ENCODE measurements at regions not wholly inside any gene's neighbourhood (a gene's known extent, or its start where the extent isn't known, plus 50 kb on each side); places are given as distances from the start of the nearest gene placed in this dataset.
"Not testable (repeated sequence)": the region's sequence is repeated elsewhere in the genome, so short reads cannot be mapped to it uniquely, and the experiment has no call there.

DNA sequence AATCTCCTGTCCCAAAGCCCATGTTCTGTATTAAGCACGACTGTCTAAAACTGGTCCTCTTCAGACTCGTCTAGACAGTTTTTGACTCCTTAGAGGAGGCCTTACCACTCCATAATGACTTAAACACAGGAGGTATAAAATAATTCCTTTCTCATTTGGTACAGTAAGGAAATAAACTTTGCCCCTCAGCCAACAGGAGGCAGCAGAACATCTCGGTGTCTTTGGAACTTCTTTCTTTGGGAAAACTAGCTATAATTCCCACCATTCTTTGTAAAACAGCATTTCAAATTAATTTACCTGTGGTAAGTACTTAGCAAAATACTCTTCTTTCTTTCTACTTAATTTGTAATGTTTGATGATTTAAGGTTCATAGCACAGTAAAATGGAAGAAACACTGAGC lies 292.7 kb upstream of the G2E3 start:
- DNase-seq (ENCODE audit: low read depth): no peak

DNA sequence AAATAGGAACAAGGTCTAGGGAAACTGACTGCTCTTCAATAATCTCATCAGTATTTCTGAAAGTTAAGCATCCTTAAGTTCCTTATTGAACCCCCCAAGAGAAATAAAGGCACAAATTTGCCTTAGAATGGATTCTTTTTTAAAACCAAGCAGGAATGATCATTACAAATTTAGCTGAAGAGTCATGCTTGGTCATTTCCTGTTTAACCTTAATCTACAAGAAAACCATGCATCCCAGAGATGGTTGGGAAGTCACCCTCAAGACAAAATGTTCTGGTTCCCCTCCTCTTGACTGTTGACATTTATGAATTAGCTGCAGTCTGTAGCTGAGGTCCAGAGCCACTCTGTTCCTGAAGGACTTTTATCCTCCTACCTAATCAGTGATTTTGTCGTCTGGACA lies 291.8 kb upstream of the G2E3 start:
- DNase-seq (ENCODE audit: low read depth): no peak

- peak; percentile 75 for DNase-seq (ENCODE audit: low read depth)
These were observed 288.5 kb upstream of the G2E3 start for GRCh38 chr14:30270200-30271161.

- DNase-seq (ENCODE audit: low read depth): no peak
These were observed 287.1 kb upstream of the G2E3 start for GRCh38 chr14:30271811-30272323.

- no peak for DNase-seq (ENCODE audit: low read depth)
These were observed 285.8 kb upstream of the G2E3 start for GRCh38 chr14:30272848-30273832.

- DNase-seq (ENCODE audit: low read depth): no peak
These were observed 283.4 kb upstream of the G2E3 start for GRCh38 chr14:30275604-30276003.

GRCh38 chr14:30277268-30277667 lies 281.7 kb upstream of the G2E3 start:
- DNase-seq (ENCODE audit: low read depth): no peak

DNA sequence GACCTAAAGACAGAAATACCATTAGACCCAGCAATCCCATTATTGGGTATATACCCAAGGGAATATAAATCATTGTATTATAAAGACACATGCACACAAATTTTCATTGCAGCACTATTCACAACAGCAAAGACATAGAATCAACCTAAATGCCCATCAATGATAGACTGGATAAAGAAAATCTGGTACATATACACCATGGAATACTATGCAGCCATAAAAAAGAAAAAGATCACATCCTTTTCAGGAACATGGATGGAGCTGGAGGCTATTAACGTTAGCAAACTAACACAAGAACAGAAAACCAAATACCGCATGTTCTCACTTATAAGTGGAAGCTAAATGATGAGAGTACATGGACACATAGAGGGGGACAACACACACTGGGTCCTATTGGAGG lies 280.1 kb upstream of the G2E3 start:
- not testable (repeated sequence) for DNase-seq (ENCODE audit: low read depth)

DNA sequence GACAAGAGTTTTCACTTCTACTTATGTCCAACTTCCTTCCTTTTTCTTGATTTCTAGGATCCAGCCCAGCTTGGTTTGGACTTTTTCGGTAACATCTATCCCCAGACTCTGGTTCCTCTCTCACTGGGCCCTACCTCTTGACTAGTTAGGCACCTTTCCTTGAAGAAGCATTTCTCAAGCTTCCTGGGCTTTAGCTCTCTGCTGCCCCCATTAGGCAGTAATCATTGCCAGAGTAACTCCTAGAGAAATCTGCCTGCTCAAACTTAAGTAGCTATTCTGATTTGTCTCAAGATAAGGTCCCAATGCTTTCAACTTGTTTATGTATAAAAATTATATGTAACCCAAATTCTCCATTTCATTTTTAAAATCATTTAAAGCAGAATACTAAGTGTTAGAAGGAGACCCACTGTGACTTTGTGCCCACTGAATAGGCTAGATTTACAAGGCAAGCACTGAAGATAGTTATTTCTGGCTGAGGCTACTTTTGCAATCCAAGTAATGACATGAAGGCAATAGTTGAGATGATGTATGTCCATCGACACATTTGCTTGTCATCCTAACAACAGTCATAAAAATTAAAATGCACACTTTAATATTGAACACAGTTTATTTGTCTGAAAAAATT lies 275.0 kb upstream of the G2E3 start:
- peak; percentile 32 for DNase-seq (ENCODE audit: low read depth)

DNA sequence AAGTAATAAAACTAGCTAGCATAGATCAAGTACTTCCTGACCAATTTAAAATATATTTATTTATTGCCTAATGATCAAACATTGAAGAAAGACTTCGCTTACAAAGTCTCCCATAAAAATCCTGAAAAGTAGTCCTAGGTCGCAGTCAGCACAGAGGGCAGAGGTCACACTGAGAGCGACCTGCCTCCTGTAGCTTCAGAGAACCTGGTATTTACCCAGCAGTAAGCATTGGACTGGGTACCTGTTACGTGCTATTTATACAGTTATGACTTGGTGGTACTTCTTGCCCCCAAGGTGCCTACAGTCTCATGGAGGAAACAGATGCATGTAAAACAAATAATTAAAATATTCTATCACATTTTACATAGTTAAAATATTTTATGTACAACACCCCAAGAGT lies 274.1 kb upstream of the G2E3 start:
- DNase-seq (ENCODE audit: low read depth): no peak

DNA sequence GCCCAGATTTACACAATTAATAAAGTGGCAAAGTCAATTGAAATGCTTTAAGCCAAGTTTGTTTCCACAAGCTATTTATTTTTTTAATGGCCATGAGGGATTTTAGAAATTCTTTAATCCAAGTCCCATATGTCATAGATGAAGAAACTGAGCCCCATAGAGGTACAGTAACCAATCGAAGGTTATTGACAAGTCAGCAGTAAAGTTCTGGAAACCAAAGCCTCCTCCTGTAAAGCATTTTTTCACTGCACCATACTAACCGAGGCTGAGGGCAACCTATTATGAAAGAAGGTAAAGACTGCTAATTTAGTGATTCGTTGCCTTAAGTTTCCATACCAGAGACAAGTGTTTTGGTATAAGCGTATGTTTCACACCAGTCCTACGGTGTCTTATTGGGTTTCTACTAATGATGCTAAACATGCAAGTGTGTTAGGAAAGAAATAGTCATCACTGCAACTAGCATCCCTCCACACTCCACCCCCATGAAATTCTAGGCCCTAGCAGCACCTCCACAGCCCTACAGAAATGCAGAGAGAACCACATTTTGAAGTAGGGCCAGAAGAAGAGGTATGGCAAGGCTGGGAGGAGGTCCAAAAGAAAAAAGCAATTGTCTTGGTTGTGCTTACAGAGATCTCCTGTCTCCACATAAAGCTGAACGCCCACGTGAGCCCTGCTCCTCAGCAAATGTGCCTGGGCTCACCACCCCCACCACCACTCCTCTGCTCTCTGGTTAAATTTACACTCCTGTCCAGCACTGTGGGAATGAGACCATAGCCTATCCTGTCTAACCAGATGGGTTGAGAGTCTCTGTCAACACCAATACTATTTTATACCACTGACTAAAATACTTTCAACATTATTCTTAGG lies 271.1 kb upstream of the G2E3 start:
- no peak for DNase-seq (ENCODE audit: low read depth)

- no peak for DNase-seq (ENCODE audit: low read depth)
These were observed 269.0 kb upstream of the G2E3 start for GRCh38 chr14:30290001-30290400.

GRCh38 chr14:30291216-30291615 lies 267.7 kb upstream of the G2E3 start:
- peak; percentile 72 for DNase-seq (ENCODE audit: low read depth)

DNA sequence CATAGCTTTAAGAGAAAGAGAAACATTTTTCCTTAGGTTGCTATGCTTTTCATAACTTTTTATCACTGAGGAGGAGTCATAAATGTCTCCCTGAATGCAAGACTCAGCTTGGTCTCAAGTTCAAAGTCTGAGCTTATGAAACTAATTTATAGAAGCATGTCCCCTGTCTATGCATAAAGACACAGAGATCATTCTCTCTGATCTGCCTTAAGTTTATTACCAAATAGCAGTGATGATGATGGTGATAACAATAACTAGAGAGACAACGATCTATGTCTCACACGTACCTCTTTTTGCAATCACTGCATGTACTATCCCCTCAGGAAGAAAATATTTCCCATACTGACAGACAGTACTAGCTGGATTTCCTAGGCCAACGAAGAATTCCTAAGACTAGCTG lies 266.4 kb upstream of the G2E3 start:
- DNase-seq (ENCODE audit: low read depth): no peak

DNA sequence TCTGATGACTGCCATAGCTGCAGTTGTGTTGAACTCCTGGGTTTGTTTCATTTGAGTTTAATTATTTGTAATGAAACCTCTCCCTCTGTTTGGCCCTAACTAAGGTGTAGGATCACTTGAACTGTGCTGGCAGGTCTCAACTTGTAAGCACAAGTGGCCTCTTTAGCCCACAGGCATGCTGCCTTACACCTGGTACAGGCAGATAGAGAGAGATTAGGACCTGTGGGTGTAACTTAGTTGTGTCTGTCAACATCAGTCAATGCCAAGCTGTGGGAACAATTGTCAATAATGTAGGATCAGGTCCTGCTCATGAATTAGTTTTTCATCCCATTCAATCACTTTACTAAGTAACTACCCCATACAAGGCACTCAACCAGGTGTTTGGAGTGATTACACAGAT lies 263.0 kb upstream of the G2E3 start:
- no peak for DNase-seq (ENCODE audit: low read depth)

DNA sequence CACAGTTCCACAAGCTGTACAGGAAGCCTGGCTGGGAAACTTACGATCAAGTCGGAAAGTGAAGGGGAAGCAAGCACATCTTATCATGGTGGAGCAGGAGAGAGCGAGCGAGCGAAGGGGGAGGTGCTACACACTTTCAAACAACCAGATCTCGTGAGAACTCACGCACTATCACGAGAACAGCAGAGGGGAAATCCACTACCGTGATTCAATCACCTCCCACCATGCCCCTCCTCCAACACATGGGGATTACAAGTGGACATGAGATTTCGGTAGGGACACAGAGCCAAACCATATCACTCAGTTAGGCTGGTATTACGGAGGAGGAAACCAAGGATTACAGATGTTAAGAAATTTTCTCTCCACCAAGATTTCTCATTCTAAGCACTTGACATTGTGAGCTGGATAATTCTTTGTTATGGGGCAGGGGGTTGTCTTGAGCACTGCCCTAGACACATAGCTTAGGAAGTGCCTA lies 262.0 kb upstream of the G2E3 start:
- DNase-seq (ENCODE audit: low read depth): no peak

GRCh38 chr14:30297876-30298795 lies 260.8 kb upstream of the G2E3 start:
- no peak for DNase-seq (ENCODE audit: low read depth)

GRCh38 chr14:30299915-30300314 lies 259.0 kb upstream of the G2E3 start:
- DNase-seq (ENCODE audit: low read depth): no peak

- no peak for DNase-seq (ENCODE audit: low read depth)
These were observed 255.6 kb upstream of the G2E3 start for GRCh38 chr14:30303350-30303749.

DNA sequence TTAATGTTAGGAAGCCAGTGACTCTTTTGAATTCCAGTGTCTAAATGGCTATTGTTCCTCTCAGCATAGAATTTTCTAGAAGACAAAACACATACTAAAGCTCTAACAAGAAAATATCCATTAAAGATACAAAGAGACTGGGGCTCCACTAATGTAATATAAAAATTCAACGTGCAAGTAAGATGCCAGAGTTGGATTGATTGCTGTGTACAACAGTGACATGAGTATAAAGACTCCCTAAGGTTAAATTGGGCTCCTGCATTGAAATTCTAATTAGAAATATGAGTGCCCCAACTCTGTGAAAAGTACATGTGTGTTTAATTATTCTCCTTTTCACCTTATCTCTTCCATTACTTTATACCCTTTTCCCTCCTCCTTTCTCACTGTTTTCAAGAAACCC lies 253.6 kb upstream of the G2E3 start:
- no peak for DNase-seq (ENCODE audit: low read depth)
